ENCODE measurements at regions not wholly inside any gene's neighbourhood (a gene's known extent, or its start where the extent isn't known, plus 50 kb on each side); places are given as distances from the start of the nearest gene placed in this dataset.

DNA sequence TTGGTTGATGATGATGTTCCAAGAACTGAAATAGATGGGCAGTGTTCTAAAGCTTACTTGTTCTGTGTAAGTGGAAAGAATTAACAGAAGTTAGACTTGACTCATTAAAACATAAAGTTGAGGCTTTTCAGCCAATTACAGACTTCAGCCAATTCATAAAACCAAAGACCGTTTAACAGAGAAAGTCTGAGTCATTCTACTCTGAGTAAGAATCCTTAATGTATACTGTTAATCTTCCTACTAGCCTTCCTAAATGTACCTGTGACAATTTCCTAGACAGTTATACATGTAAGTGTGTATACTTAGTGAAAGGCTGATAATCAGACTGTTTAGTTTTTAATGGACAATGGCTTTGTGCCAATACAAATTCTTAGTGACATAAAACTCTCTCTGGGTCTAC, 681.0 kb downstream of the RPL10L start:
- intact Hi-C loops (cut with DNase I), result no loop called here
- Histone ChIP-seq H3K9me3 (no peaks in the 10 kb centered on the region), H3K4me3 (no peak overlapping the region), H3K27ac (no peak overlapping the region), H3K27me3 (no peaks in the 10 kb centered on the region), H3K36me3 (no peaks in the 10 kb centered on the region), H3K4me1 (no peaks in the 10 kb centered on the region)
- no peak for TF ChIP-seq POLR2A (IDR thresholded peaks at IDR 0.05)
- TF ChIP-seq POLR2AphosphoS5 (IDR thresholded peaks at IDR 0.05; ENCODE audit: insufficient read depth in 1 of 2, low read depth in 1 of 2), result no peak
- TF ChIP-seq, protein P1, sequence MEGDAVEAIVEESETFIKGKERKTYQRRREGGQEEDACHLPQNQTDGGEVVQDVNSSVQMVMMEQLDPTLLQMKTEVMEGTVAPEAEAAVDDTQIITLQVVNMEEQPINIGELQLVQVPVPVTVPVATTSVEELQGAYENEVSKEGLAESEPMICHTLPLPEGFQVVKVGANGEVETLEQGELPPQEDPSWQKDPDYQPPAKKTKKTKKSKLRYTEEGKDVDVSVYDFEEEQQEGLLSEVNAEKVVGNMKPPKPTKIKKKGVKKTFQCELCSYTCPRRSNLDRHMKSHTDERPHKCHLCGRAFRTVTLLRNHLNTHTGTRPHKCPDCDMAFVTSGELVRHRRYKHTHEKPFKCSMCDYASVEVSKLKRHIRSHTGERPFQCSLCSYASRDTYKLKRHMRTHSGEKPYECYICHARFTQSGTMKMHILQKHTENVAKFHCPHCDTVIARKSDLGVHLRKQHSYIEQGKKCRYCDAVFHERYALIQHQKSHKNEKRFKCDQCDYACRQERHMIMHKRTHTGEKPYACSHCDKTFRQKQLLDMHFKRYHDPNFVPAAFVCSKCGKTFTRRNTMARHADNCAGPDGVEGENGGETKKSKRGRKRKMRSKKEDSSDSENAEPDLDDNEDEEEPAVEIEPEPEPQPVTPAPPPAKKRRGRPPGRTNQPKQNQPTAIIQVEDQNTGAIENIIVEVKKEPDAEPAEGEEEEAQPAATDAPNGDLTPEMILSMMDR (IDR thresholded peaks at IDR 0.05), result no peak
- DNase-seq (ENCODE audit: extremely low spot score in 2 of 2), result no peak

DNA sequence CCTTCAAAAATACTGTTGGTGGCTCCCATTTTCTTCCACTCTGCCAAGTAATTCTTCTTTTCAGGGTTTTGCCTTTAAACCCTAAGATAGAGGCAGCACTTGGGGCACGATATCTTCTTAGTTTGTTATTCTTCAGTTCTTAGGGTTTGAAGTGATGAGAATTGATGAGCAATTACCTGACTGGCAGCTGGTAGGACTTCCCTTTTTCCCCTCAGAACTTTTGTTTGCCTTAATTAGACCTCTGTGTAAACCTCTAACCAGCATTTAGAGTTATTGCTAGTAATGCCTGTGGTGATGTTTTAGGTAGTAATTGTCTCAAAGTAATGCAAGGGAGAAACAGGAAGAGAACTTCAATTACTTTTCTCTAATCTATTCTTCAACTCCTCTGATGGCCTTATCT, 683.5 kb downstream of the RPL10L start:
- Histone ChIP-seq H3K27me3 (no peaks in the 10 kb centered on the region), H3K27ac (no peak overlapping the region), H3K9me3 (no peaks in the 10 kb centered on the region), H3K4me3 (no peak overlapping the region), H3K4me1 (no peaks in the 10 kb centered on the region), H3K36me3 (no peaks in the 10 kb centered on the region)
- DNase-seq (ENCODE audit: extremely low spot score in 2 of 2), result no peak
- intact Hi-C loops (cut with DNase I), result no loop called here
- TF ChIP-seq POLR2AphosphoS5 (IDR thresholded peaks at IDR 0.05; ENCODE audit: insufficient read depth in 1 of 2, low read depth in 1 of 2) (no peak), POLR2A (IDR thresholded peaks at IDR 0.05) (no peak)
- TF ChIP-seq, protein P1 (IDR thresholded peaks at IDR 0.05), result no peak

DNA sequence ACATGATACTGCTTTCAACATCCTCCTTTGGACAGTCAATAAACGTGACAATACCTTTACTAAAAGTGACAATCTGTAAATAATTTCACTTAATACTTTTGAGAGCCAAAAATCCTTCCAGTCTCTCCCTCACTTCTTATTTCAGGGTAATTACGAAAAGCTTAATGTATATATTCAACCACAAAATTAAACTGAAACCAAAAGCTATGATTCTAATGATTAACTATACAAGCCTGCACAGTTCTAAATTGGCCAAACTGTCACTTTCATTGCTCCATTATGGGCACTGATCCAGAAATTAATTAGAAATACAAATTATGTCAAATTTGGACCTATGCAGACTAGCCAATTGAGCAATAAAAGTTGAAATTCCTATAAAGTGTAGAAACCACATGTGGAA, 696.5 kb upstream of the MIS18BP1 start:
- Histone ChIP-seq H3K36me3 (no peaks in the 10 kb centered on the region), H3K27ac (no peak overlapping the region), H3K27me3 (no peaks in the 10 kb centered on the region), H3K4me1 (no peaks in the 10 kb centered on the region), H3K4me3 (no peak overlapping the region), H3K9me3 (no peaks in the 10 kb centered on the region)
- DNase-seq (ENCODE audit: extremely low spot score in 2 of 2), result no peak
- intact Hi-C loops (cut with DNase I), result no loop called here
- TF ChIP-seq POLR2A (IDR thresholded peaks at IDR 0.05) (no peak), POLR2AphosphoS5 (IDR thresholded peaks at IDR 0.05; ENCODE audit: insufficient read depth in 1 of 2, low read depth in 1 of 2) (no peak)
- TF ChIP-seq, protein P1 (IDR thresholded peaks at IDR 0.05), result no peak

DNA sequence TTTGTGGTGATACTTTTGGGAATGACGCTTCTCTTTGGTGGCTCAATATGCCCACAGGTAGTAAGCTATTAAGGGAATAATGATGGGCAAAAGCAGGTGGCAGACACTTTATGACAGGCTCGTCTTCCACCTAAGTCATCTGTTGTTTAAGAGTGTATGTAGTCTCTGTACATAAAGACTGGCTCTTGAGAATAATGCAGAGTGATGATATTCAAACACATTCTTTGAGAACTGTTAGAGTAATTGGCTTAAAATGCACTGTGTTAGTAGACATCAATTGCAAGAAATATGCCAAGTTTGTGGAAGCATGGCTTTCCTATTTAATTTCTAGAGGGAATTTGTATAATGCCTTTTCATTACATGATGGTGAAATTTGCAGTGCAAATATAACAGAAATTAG, 694.8 kb upstream of the MIS18BP1 start:
- H3K4me1 ChIP-seq, result no peaks in the 10 kb centered on the region
- TF ChIP-seq POLR2AphosphoS5 (IDR thresholded peaks at IDR 0.05; ENCODE audit: insufficient read depth in 1 of 2, low read depth in 1 of 2) (no peak), POLR2A (IDR thresholded peaks at IDR 0.05) (no peak)
- TF ChIP-seq, protein P1 (IDR thresholded peaks at IDR 0.05), result no peak
- H3K27ac ChIP-seq, result no peak overlapping the region
- DNase-seq (ENCODE audit: extremely low spot score in 2 of 2), result no peak
- H3K9me3 ChIP-seq, result no peaks in the 10 kb centered on the region
- intact Hi-C loops (cut with DNase I), result no loop called here
- no peak overlapping the region for H3K4me3 ChIP-seq
- H3K36me3 ChIP-seq, result no peaks in the 10 kb centered on the region
- H3K27me3 ChIP-seq, result no peaks in the 10 kb centered on the region

DNA sequence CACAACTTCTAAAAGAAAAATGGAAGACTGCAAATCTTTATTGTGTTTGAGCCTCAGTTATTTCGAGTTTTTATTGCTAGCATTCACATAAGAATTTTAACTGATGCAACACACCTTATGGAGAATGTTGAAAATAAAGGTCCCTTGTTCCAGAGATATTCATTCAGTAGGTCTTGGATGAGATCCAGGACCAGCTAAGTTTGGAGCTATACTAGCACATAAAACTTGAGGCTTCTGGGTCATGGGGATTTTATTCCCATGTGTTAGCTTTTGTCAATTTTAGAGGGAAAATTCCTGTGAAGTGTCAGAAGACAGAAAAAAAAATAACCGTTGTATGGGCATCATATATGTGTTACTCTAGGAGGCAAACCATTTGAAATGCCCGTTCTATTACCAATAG, 693.2 kb upstream of the MIS18BP1 start:
- no peak for DNase-seq (ENCODE audit: extremely low spot score in 2 of 2)
- H3K27ac ChIP-seq, result no peak overlapping the region
- H3K36me3 ChIP-seq, result no peaks in the 10 kb centered on the region
- intact Hi-C loops (cut with DNase I), result no loop called here
- H3K4me1 ChIP-seq, result no peaks in the 10 kb centered on the region
- no peak overlapping the region for H3K4me3 ChIP-seq
- no peaks in the 10 kb centered on the region for H3K27me3 ChIP-seq
- H3K9me3 ChIP-seq, result no peaks in the 10 kb centered on the region
- no peak for TF ChIP-seq POLR2A (IDR thresholded peaks at IDR 0.05)
- TF ChIP-seq, protein P1 (IDR thresholded peaks at IDR 0.05), result no peak
- TF ChIP-seq POLR2AphosphoS5 (IDR thresholded peaks at IDR 0.05; ENCODE audit: insufficient read depth in 1 of 2, low read depth in 1 of 2), result no peak
